ENCODE measurements at regions not wholly inside any gene's neighbourhood (a gene's known extent, or its start where the extent isn't known, plus 50 kb on each side); places are given as distances from the start of the nearest gene placed in this dataset.

DNA sequence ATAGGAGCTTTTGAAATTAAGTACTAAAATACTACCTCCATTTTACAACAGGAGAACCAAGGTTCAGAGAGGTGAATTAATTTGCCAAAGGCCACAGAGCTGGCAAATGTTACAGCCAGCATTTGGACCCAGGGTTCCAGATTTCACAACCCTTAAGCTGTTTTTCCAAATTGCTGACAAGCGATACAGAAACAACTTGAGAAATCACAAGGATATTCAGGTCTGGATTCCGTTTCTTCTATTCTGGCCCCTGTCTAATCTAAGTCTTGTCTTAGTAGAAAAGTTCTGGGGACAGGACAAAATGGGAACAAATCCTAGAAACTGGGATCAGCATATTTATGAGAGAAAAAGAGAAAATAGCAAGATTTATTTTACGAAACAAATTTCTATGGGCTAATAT is 103.1 kb upstream of the PRLR start:
- Histone ChIP-seq H3K27me3 (replicated peaks; ENCODE audit: insufficient read depth) (no peaks in the 10 kb centered on the region; the same call in 1 of the 2 replicates), H4K20me1 (ENCODE audit: insufficient read depth) (no peaks in the 10 kb centered on the region), H3K9me3 (ENCODE audit: low read depth) (no peaks in the 10 kb centered on the region), H3K4me1 (ENCODE audit: insufficient read depth) (no peaks in the 10 kb centered on the region), H3K79me2 (ENCODE audit: insufficient read depth) (no peaks in the 10 kb centered on the region), H3K4me3 (no peak overlapping the region), H3K4me2 (ENCODE audit: unreplicated experiment) (no peak overlapping the region), H3F3A (ENCODE audit: insufficient read depth) (peaks cover 7% of the 10 kb centered on the region; the same call in 1 of the 2 replicates), H2AFZ (no peak overlapping the region), H3K9me2 (ENCODE audit: insufficient read depth) (no peaks in the 10 kb centered on the region), H3K36me3 (ENCODE audit: low read depth) (no peaks in the 10 kb centered on the region), H3K9ac (no peak overlapping the region), H3K27ac (no peak overlapping the region)
- TF ChIP-seq EZH2 (IDR thresholded peaks at IDR 0.05; ENCODE audit: insufficient read depth, poor library complexity, severe bottlenecking) = no peak
- TF ChIP-seq EZH2phosphoT487 (IDR thresholded peaks at IDR 0.05; ENCODE audit: insufficient read depth, low read depth) = no peak
- DNase-seq = no peak
- 44 to 49% methylated on average over 3 of the region's 3 CpGs for WGBS, 2 experiments (ENCODE audit: low coverage in 1 of 2, low lambda C conversion rate in 2 of 2, missing lambda C conversion rate in 2 of 2)
- in situ Hi-C loops (cut with MboI) = no loop called here

DNA sequence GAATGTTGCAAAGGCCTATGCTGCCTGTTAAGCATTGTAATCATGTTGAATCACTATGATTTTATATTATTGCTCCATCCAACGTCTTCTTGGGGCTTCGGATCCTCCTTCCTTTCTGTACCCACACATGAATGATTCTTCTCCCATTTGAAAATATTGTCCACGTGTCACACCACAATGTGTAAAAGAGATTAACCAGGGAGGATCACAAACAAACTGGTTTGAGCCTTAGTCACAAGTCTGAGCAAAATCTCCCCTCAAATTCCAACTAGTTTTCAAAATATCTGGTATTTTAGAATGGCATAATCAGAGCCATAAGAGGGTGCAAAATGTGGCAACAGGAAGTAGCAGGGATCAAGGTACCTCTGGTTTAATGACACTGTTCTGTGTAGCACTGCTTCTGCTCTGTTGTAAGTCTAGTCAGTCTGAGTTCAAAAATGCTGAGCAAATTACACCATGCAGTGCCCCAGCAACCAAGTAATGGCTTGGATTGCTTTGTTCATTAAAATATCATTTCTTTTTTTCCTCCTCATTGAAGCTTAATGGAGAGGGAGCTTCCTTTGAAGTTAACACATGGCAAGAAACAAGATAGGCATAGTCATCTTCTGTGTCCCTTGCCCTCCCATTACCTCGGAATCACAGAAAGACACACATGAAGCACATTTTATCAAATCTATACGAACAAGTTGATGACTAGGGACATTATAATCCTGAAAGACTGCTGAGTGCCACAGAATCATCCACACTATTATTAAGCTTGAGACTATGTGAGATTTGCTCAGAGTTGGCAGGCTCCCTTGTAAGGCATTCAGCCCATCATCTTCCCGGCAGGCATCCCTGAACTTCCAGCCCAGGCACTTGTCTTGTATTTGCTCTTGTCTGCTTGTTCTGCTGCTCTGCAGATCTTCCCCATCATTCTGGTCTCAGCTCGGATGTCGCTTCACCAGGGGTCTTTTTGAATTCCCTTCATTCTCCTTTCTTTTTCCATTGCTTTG is 102.0 kb upstream of the PRLR start:
- TF ChIP-seq EZH2 (IDR thresholded peaks at IDR 0.05; ENCODE audit: insufficient read depth, poor library complexity, severe bottlenecking) (no peak), EZH2phosphoT487 (IDR thresholded peaks at IDR 0.05; ENCODE audit: insufficient read depth, low read depth) (no peak)
- H3K4me2 ChIP-seq (ENCODE audit: unreplicated experiment) = peak overlapping the region; percentile 12
- H3K4me1 ChIP-seq (ENCODE audit: insufficient read depth) = no peaks in the 10 kb centered on the region
- DNase-seq = peak; percentile 73
- H3K36me3 ChIP-seq (ENCODE audit: low read depth) = no peaks in the 10 kb centered on the region
- H3K9ac ChIP-seq = no peak overlapping the region
- 10 to 11% methylated on average over 8 of the region's 8 CpGs for WGBS, 2 experiments (ENCODE audit: low coverage in 1 of 2, low lambda C conversion rate in 2 of 2, missing lambda C conversion rate in 2 of 2)
- peaks cover 7% of the 10 kb centered on the region; the same call in 1 of the 2 replicates for H3F3A ChIP-seq (ENCODE audit: insufficient read depth)
- in situ Hi-C loops (cut with MboI) = no loop called here
- H3K27me3 ChIP-seq (replicated peaks; ENCODE audit: insufficient read depth) = peaks cover 4% of the 10 kb centered on the region; the same call in 1 of the 2 replicates
- H2AFZ ChIP-seq = peak overlapping the region; percentile 21; the same call in 1 of the 2 replicates
- H3K4me3 ChIP-seq = no peak overlapping the region
- peak overlapping the region; percentile 36; the same call in 1 of the 2 replicates for H3K27ac ChIP-seq
- no peaks in the 10 kb centered on the region for H3K79me2 ChIP-seq (ENCODE audit: insufficient read depth)
- no peaks in the 10 kb centered on the region for H4K20me1 ChIP-seq (ENCODE audit: insufficient read depth)
- no peaks in the 10 kb centered on the region for H3K9me2 ChIP-seq (ENCODE audit: insufficient read depth)
- H3K9me3 ChIP-seq (ENCODE audit: low read depth) = no peaks in the 10 kb centered on the region

GRCh38 chr5:35325836-35326235 is 95.5 kb upstream of the PRLR start:
- in situ Hi-C loops (cut with MboI) = no loop called here
- H3K4me2 ChIP-seq (ENCODE audit: unreplicated experiment) = no peak overlapping the region
- no peaks in the 10 kb centered on the region for H3K4me1 ChIP-seq (ENCODE audit: insufficient read depth)
- DNase-seq = no peak
- no peak for TF ChIP-seq EZH2phosphoT487 (IDR thresholded peaks at IDR 0.05; ENCODE audit: insufficient read depth, low read depth)
- TF ChIP-seq EZH2 (IDR thresholded peaks at IDR 0.05; ENCODE audit: insufficient read depth, poor library complexity, severe bottlenecking) = no peak
- H3K9me3 ChIP-seq (ENCODE audit: low read depth) = no peaks in the 10 kb centered on the region
- WGBS, 2 experiments (ENCODE audit: low coverage in 1 of 2, low lambda C conversion rate in 2 of 2, missing lambda C conversion rate in 2 of 2) = 78 to 86% methylated on average over 3 of the region's 3 CpGs
- H4K20me1 ChIP-seq (ENCODE audit: insufficient read depth) = no peaks in the 10 kb centered on the region
- H3F3A ChIP-seq (ENCODE audit: insufficient read depth) = no peaks in the 10 kb centered on the region
- peaks cover 33% of the 10 kb centered on the region for H3K27me3 ChIP-seq (replicated peaks; ENCODE audit: insufficient read depth)
- no peak overlapping the region for H3K4me3 ChIP-seq
- no peak overlapping the region for H3K9ac ChIP-seq
- no peak overlapping the region for H3K27ac ChIP-seq
- H3K9me2 ChIP-seq (ENCODE audit: insufficient read depth) = no peaks in the 10 kb centered on the region; the same call in 1 of the 2 replicates
- H3K79me2 ChIP-seq (ENCODE audit: insufficient read depth) = no peaks in the 10 kb centered on the region
- no peaks in the 10 kb centered on the region for H3K36me3 ChIP-seq (ENCODE audit: low read depth)
- no peak overlapping the region for H2AFZ ChIP-seq

GRCh38 chr5:35324679-35325078 is 94.4 kb upstream of the PRLR start:
- in situ Hi-C loops (cut with MboI) = no loop called here
- Histone ChIP-seq H3K4me3 (no peak overlapping the region), H3K4me2 (ENCODE audit: unreplicated experiment) (no peak overlapping the region), H2AFZ (no peak overlapping the region), H3K9me2 (ENCODE audit: insufficient read depth) (no peaks in the 10 kb centered on the region; the same call in 1 of the 2 replicates), H4K20me1 (ENCODE audit: insufficient read depth) (no peaks in the 10 kb centered on the region), H3K27me3 (replicated peaks; ENCODE audit: insufficient read depth) (peaks cover 33% of the 10 kb centered on the region), H3K79me2 (ENCODE audit: insufficient read depth) (no peaks in the 10 kb centered on the region), H3K9ac (no peak overlapping the region), H3K9me3 (ENCODE audit: low read depth) (no peaks in the 10 kb centered on the region), H3K4me1 (ENCODE audit: insufficient read depth) (peaks cover 1% of the 10 kb centered on the region; the same call in 1 of the 2 replicates), H3K27ac (no peak overlapping the region), H3F3A (ENCODE audit: insufficient read depth) (no peaks in the 10 kb centered on the region), H3K36me3 (ENCODE audit: low read depth) (no peaks in the 10 kb centered on the region)
- no peak for TF ChIP-seq EZH2 (IDR thresholded peaks at IDR 0.05; ENCODE audit: insufficient read depth, poor library complexity, severe bottlenecking)
- no peak for TF ChIP-seq EZH2phosphoT487 (IDR thresholded peaks at IDR 0.05; ENCODE audit: insufficient read depth, low read depth)
- 69 to 78% methylated on average over 5 to 6 of the region's 6 CpGs for WGBS, 2 experiments (ENCODE audit: low coverage in 1 of 2, low lambda C conversion rate in 2 of 2, missing lambda C conversion rate in 2 of 2)
- DNase-seq = no peak
